ENCODE measurements at regions not wholly inside any gene's neighbourhood (a gene's known extent, or its start where the extent isn't known, plus 50 kb on each side); places are given as distances from the start of the nearest gene placed in this dataset.

DNA sequence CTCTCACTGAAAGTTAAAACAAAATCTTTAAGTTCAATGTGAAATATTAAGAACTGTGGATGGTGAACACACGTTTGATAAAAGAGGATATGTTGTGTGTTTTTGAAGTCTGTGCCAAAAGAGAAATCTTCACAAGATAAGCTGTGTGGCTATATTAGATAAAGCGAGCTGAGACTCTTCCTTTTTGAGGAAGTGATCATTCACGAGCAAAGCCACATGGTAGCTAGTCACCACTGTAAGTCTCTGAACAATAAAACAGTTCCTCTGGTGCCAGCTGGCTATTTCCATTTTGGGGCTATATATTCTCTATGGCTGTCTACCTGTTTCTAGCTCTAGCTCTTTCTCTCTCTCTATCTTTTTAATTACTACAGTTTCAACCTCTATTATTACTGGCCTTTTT is 1849.2 kb upstream of the C9orf72 start:
- TF ChIP-seq, protein P1, sequence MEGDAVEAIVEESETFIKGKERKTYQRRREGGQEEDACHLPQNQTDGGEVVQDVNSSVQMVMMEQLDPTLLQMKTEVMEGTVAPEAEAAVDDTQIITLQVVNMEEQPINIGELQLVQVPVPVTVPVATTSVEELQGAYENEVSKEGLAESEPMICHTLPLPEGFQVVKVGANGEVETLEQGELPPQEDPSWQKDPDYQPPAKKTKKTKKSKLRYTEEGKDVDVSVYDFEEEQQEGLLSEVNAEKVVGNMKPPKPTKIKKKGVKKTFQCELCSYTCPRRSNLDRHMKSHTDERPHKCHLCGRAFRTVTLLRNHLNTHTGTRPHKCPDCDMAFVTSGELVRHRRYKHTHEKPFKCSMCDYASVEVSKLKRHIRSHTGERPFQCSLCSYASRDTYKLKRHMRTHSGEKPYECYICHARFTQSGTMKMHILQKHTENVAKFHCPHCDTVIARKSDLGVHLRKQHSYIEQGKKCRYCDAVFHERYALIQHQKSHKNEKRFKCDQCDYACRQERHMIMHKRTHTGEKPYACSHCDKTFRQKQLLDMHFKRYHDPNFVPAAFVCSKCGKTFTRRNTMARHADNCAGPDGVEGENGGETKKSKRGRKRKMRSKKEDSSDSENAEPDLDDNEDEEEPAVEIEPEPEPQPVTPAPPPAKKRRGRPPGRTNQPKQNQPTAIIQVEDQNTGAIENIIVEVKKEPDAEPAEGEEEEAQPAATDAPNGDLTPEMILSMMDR (IDR thresholded peaks at IDR 0.05) = no peak
- TF ChIP-seq POLR2A (IDR thresholded peaks at IDR 0.05) = no peak

Measured in right lobe of liver (tissue), 4 donors.